ENCODE measurements at regions not wholly inside any gene's neighbourhood (a gene's known extent, or its start where the extent isn't known, plus 50 kb on each side); places are given as distances from the start of the nearest gene placed in this dataset.

DNA sequence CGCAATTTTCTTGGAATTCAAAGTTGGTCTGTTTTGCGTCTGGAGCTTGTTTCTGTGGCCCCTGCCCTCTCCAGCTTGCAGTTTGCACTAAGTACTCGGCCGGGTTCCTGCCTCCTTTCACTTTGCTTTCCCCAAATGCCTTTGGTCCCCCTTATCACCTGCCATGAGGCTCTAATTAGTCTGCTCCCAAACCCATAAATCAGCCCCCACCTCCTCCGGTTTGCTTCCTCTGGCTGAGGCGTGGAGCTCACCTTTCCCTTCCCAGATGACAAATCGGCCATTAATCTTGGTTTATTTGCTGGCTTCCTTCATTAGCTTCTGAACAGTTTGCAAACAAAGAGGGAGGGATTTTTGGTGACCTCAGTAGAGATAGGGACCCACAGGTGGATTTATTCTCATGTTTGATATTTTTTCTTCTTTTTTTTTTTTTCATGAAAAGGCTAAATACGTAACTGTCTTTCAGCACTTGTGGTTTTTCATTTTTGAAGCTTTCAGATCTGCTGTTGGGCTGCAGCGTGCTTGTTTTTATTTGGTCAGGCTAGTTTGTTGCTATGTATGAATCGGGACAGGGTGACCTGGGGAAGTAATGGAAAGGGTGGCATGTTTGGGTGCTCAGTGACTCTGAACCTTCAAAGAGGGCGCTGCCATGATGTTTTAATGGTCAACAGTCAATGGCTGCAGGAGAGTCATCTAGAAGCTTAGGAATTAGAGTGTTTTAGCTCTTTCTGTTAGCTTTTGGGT is 121.7 kb upstream of the JAG1 start:
- no peak for TF ChIP-seq POLR2A (IDR thresholded peaks at IDR 0.05; ENCODE audit: control extremely low read depth in 1 of 2, low read depth in 2 of 2, low read length in 2 of 2)
- no peak for TF ChIP-seq RAD21 (IDR thresholded peaks at IDR 0.05 in 1 of 2, conservative IDR thresholded peaks at IDR 0.05 in 1 of 2; ENCODE audit: low read depth in 2 of 2, low read length in 2 of 2)
- TF ChIP-seq, protein P1, sequence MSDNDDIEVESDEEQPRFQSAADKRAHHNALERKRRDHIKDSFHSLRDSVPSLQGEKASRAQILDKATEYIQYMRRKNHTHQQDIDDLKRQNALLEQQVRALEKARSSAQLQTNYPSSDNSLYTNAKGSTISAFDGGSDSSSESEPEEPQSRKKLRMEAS (IDR thresholded peaks at IDR 0.05), result no peak
- TF ChIP-seq, protein P2, sequence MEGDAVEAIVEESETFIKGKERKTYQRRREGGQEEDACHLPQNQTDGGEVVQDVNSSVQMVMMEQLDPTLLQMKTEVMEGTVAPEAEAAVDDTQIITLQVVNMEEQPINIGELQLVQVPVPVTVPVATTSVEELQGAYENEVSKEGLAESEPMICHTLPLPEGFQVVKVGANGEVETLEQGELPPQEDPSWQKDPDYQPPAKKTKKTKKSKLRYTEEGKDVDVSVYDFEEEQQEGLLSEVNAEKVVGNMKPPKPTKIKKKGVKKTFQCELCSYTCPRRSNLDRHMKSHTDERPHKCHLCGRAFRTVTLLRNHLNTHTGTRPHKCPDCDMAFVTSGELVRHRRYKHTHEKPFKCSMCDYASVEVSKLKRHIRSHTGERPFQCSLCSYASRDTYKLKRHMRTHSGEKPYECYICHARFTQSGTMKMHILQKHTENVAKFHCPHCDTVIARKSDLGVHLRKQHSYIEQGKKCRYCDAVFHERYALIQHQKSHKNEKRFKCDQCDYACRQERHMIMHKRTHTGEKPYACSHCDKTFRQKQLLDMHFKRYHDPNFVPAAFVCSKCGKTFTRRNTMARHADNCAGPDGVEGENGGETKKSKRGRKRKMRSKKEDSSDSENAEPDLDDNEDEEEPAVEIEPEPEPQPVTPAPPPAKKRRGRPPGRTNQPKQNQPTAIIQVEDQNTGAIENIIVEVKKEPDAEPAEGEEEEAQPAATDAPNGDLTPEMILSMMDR (IDR thresholded peaks at IDR 0.05; ENCODE audit: control extremely low read depth in 1 of 3, insufficient read depth in 1 of 3, low read depth in 1 of 3, low read length in 3 of 3), result no peak
- TF ChIP-seq POLR2AphosphoS5 (IDR thresholded peaks at IDR 0.05; ENCODE audit: low read depth, low read length), result no peak
- TF ChIP-seq ATF2 (IDR thresholded peaks at IDR 0.05; ENCODE audit: low read length), result no peak
- TF ChIP-seq SUZ12 (IDR thresholded peaks at IDR 0.05; ENCODE audit: low read length), result no peak
- TF ChIP-seq CHD1 (IDR thresholded peaks at IDR 0.05; ENCODE audit: low read depth, low read length), result no peak
- no peak for TF ChIP-seq KDM4A (IDR thresholded peaks at IDR 0.05; ENCODE audit: low read depth, low read length, severe bottlenecking)
- TF ChIP-seq ATF3 (IDR thresholded peaks at IDR 0.05; ENCODE audit: insufficient read depth, low read depth, low read length), result no peak

All from H1 (cell line).